AG09319 (cell line): ENCODE measurements at regions not wholly inside any gene's neighbourhood (a gene's known extent, or its start where the extent isn't known, plus 50 kb on each side); places are given as distances from the start of the nearest gene placed in this dataset.
A peak's percentile ranks its signal among the peaks of the same experiment; 100 is the strongest.

Experiments used
- DNase-seq: peaks from one replicate; pipeline ENCODE4 v3.0.0-alpha.2; 2010; ENCODE audit warnings: low read depth; ENCODE audit errors: extremely low read depth
- CTCF ChIP-seq: IDR thresholded peaks from 2 replicates; pipeline ENCODE4 v1.5.1; 2011; ENCODE audit warnings: low read depth, mild to moderate bottlenecking, inconsistent platforms, low read length, moderate library complexity

DNA sequence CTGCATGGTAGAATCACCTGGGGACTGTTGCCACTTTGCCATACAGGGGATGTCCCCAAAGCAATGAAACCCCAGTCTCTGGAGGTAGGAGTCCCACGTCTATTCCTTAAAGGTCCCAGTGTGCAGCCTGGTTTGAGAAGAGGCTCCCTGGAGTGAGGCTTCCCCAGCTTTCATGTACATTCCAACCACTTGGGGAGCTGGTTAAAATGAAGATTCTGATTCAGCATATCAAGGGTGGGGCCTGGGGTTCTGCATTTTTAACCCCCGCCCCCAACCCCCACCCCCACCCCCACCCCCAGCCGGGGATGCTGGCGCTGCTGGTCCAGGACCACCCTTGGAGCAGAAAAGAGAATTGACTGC lies 241.2 kb downstream of the FOXL1 start:
- peak; percentile 28 for TF ChIP-seq CTCF
- DNase-seq = no peak

GRCh38 chr16:86821895-86822294 lies 243.5 kb downstream of the FOXL1 start:
- TF ChIP-seq CTCF = no peak
- DNase-seq = no peak

DNA sequence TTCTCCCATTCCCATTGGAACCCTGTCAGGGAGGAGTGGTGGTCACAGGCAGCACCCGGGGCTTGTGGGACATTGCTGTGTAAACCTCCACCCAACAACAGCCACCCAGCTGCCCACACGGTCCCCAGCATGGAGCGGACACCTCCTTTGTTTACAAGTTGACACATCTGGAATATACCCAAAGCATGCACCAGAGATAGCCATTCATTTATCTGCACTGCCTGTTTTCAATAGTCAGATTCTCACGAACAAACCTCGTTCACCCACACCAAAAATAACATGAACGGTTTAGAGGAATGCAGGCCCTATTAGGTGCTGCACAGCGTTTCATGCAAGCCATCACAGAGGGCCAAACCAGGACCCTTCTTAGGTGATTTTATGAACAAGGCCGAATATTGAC lies 244.8 kb downstream of the FOXL1 start:
- DNase-seq = no peak
- no peak for TF ChIP-seq CTCF

DNA sequence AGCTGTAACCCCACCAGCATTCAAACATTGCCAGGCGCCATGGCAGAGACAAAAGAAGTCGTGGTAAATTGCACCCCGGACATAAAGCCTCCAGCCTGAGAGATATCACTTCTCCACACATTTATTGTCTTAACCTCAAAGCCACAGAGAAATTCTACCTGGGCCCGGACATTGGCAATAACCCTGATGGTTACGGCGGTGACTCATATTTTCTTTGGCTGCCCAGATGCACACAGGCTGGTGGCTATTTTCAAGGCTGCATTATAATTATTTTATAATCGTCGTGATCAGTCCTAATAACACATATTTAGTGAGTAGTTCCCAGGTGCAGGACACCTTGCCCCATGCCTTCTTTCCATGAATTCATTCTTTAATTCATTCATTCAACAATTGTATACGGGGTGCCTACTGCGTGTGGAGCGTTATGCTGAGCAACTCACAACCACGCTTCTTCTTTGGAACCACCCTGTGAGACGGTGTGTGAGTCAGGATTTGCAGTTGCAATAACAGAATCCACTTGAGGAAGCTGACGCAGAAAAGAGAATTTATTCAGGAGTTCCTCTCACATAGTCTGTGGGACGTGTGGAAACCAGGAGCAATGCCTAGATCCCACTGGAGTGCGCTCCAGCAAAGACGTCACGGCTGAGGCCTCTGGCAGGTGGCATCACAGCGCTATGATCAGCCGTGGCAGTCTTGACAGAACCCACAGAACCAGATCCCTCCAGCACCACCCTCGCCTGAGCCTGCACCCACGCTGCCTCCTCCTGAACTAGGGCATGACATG lies 245.7 kb downstream of the FOXL1 start:
- no peak for TF ChIP-seq CTCF
- DNase-seq = no peak

DNA sequence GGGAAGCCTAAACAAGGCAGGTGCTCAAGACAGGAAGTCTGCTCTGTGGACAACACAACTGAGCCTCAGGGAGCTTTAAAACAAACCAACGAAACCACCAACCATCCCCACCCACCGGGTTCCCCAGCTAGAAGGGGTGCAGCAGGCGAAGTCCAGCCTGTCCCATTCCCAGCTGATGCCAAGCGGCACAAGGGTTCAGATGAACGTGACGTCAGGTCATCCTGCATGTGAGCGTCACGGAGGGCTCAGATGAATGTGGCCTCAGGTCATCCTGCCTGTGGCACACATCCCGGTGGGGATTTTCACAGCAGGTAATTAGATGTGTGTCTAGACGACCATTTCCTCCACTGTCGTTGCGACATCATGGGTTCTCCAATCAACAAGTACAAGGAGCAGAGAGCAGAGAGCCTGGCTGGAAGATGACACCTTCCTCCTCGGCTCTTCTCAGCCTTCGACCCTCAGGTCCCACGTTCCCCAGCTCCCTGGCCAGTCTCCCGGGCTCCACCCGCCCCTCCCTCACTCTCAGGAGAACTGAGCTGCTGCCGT lies 246.5 kb downstream of the FOXL1 start:
- DNase-seq = no peak
- TF ChIP-seq CTCF = no peak

GRCh38 chr16:86825631-86826030 lies 247.3 kb downstream of the FOXL1 start:
- DNase-seq = no peak
- no peak for TF ChIP-seq CTCF

DNA sequence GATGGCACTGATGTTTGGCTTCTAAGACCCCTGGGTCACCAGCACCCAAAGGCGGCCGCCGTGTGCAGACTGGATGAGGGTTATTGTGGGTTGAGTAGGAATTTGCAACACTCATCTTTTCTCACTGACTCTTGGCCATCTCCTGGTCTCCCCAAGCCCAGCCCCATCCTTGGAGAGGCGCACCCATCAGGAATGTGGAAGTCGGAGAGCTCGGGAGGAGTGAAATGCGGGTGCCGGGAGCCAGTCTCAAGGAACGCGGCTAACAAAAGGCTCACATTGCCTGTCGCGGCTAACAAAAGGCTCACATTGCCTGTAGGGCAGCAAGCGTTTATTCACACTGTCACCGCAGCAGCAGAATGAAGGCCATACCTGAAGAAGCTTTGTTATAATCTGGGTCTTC lies 248.6 kb downstream of the FOXL1 start:
- no peak for TF ChIP-seq CTCF
- DNase-seq = no peak
